ENCODE measurements at regions not wholly inside any gene's neighbourhood (a gene's known extent, or its start where the extent isn't known, plus 50 kb on each side); places are given as distances from the start of the nearest gene placed in this dataset.

DNA sequence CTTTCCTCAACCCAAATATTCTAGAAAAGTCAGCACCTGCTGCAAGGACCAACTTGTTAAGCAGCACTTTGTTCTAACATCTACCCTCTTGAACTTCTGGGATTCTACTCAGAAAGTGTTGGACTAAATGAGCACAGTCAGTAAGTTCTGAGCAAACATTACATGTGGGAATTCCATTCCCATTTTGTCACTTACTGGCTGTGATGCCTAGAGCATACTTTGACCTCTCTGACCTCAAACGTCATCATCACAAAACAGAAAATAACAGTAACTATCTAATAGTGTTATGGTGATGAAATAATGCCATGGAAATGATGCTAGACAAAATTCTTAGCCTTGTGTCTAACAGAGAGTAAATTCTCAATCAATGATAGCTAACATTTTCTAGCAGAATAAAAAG is 829.4 kb downstream of the EPHA7 start:
- no peak for DNase-seq

DNA sequence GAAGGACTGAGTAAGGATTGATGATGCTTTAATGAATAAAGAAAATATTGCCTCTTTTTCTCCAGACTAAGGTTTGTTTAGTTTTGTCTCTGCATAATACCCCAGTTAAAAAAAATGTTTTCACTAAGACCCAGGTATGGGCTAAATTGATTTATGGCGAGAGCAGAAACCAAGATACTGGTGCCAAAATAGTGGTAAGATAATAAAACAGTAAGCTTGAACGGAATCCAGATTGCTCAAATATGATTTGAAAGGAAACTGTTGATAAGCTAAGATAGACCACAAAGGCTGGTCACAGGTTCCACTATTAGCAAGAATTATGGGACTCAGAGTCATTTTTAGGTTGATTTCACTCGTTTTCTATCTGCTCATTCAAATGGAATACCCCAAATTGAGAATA is 831.2 kb downstream of the EPHA7 start:
- no peak for DNase-seq

DNA sequence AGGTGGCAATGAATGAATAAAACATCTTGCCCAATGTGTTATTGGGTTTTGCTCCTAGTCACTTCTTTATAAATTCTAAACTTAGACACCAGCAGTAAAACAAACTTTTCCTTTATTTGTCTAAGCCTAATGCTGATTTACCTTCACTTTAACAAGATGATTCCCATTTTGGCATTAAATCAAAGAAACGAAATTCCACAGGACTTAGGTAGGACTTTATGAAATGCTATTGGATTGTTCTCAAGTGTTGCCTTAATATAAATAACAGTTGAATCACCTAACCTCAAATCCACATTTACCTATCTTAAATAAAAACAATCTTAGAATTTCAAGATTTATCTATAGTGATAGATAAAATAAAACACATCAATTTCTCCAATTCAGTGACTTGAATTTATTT is 831.8 kb downstream of the EPHA7 start:
- DNase-seq, result no peak

DNA sequence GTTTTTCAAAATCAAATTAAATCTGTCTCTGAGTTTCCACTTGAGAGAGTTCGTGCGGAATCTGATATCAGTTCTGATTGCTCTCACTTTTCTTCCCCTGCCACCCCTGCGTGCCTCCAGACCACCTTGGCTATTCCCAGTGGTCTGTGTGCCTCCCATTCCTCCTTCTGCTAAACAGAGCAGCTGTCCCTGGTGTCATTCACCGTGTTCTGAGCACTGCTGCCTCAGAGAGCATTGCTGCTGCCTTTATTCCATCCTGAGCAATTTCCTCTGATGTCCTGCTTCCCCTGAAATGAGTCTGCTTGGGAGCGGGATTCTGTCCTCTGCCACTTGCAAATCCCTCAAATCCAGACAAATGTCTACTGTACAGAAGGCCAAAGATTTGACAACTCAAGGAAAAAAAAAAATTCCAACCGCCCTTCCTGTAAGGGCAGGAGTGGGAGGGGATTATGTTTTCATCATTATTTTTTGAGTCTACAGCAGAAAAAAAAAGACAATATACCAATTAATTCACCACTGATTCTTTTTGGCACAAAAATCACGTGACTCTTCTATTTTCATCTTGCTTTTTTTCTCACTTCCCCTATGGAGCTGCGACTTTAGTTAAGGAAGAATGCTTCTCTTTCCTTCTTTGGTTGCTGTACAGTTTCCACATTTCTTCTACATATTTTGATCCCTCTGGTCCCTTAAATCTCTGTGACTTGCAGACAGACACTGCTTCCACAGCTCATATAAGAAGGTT is 833.0 kb downstream of the EPHA7 start:
- no peak for DNase-seq

DNA sequence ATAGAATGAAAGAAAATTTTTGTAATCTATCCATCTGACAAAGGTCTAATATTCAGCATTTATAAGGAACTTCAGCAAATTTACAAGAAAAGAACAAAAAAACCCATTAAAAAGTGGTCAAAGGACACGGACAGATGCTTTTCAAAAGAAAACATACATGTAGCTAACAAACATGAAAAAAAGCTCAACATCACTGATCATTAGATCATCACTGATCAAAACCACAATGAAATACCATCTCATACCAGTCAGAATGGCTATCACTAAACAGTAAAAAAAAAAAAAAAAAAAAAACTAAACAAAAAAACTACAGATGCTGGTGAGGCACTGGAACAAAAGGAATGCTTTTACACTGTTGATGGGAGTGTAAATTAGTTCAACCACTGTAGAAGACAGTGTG is 837.1 kb downstream of the EPHA7 start:
- no peak for DNase-seq

DNA sequence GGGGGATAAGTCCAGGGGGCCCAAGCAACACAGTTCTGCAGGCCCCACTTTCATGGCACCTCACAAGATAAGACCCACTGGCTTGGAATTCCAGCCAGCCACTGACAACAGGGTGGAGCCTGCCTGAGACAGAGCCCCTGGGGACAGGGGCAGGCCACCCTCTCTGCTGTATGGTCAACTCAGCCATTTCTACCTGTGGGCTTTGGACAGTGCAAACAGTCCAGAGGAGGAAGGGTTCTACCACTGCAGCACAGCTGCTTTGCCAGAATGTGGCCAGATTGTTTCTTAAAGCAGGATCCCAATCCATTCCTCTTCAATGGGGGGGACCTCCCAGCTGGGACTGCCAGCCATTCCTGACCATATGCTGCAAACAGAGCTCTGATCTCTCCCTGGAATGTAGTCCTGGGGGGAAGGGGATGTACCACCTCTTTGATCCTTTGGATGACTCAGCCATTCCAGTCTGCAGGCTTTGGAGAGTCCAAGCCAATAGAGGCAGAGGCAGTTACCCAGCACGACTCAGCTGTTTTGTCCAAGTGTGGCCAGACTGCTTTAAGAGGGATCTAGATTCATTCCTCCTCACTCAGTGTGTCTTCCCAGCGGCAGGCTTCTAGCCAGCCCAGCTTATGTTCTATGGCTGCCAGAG is 842.2 kb downstream of the EPHA7 start:
- DNase-seq, result no peak

DNA sequence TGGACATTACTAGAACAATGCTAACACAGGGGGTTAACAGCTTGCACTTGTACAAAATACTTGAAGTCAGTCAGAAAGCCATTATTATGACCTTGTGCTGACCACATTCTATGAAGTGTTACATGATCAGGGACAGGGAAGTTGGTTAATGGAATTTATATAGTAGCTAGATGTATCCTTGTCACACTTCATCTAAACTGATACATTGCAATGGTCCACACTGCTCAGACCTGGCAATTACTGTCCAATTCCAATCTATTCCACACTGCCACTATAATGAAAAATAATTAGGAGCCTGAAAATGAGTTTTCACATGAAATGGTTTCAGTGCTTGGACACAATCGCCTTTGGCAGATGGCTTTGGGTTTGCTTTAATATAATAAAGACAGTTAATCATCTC is 850.8 kb downstream of the EPHA7 start:
- DNase-seq, result no peak

DNA sequence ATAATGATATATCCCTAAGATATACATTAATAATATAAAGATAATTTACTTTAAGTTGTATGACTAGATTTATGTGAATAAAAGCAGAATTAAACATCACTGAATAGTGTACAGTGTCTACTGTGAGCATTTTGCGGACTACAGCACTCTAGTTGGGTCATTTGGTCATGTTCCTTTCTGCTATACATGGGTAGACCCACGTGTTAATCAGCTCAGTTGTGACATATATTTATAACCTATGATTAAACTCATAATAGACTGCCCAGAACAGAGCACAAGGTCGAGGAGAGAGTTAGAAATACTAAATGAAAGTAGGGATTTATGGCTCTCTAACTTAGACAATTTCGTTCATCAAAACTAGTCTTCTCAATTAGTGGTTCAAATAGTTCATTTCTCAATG is 852.7 kb downstream of the EPHA7 start:
- DNase-seq, result no peak

DNA sequence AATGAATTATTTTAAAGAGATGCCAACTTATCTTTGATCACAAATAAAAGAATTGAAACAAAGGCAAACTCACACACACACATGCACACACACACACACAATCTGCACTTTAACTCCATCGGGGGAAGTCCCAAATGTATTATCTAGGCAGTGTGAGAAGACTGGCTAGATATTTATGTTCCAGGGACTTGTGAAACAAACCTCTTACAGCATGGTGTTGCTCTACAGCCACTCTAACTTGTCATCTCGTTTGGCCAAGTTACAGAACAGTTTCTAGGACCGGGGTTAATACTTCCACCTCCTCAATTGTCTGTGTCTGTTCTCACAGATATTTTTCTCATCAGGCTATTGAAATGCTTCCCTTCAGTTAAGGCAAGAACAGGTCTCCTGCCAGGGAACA is 855.0 kb downstream of the EPHA7 start:
- DNase-seq, result no peak

DNA sequence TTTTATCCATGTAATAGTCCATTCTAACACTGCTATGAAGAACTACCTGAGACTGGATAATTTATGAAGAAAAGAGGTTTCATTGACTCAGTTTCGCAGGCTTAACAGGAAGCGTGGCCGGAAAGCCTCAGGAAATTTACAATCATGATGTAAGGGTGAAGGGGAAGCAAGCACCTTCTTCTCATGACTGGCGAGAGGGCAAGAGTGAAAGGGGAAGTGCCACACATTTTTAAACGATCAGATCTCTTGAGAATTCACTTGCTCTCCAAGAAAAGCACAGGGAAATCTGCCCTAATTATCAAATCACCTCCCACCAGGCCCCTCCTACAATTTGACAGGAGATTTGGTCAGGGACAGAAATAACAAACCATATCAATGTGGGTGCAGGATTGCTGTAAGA is 859.7 kb downstream of the EPHA7 start:
- DNase-seq, result no peak

DNA sequence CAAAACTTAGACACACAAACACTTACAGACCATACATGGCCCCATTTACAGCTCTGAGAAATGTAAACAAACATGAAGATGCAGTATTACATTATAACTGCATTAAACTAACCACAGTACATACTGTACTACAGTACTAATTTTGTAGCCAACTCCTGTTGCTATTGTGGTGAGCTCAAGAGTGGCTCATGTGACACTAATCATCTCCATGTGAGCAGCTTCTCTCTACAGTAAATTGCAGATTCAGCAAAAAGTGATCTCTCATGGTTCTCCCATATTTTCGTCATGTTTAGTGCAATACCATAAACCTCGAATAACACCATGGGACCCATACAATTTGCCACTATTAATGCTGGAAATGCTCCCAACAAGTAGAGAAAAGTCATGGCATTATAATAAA is 860.4 kb downstream of the EPHA7 start:
- no peak for DNase-seq

DNA sequence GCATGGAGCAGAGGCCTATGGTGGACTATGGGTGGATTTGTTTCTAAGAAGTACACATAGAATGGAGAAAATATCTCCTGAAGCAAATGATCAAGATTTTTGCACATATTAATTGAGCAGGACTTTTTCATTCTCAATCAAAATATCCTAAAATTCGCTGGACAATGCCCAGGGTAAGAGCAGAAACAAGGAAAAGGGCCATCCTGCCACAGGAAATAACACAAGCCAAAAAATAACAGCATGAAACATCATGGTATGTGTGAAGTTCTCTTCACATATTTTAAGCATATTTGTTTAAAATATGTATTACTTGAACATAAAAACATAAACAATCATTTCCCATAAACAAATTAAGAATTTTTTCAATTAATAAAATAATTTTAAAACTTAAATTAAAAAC is 868.9 kb downstream of the EPHA7 start:
- DNase-seq, result no peak

DNA sequence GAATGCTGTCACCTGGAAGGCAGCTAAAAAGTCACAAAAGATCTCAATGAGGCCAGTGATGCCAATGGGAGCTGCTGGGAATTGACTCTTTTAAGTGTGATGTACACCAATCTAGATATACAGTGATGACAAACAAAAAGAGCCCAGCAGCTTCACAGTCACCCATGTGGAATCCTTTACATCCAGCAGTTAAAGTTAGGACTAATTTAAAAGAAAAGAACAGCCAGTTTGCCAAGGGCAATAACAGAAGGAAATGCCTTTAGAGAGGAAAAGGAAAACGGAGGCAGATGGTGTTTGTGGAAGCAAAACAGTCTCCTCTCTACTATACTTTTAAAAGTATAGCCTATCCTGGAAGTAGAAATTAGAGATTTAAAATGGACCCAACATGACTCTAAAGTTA is 873.5 kb downstream of the EPHA7 start:
- DNase-seq, result no peak

DNA sequence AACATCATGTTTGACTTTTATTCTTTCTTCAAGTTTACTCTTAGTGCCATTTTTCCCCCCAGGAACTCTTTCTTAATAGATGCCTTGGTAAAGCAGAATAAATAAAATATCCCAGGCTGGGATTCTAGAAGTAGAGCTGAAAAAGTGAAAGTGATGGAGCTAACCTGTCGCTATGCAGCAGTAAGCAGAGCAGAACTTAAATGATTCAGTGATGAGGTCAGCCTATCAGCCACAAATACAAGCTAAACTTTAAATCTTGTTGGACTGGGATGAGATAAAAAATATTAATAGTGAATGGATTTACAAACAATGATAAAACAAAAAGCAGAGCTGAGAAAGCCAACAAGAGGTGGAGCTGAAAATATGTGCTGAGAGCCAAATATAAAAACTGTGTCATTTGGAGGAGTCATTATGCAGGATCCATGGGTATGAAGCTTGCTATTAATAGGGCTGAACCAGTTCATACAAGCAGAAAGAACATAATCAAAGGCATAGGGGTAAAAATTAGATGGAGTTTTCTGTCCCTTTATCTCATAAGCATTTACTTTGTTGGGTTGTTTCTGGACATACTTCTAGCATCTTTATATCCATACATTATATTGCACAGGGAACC is 877.8 kb downstream of the EPHA7 start:
- DNase-seq, result no peak

DNA sequence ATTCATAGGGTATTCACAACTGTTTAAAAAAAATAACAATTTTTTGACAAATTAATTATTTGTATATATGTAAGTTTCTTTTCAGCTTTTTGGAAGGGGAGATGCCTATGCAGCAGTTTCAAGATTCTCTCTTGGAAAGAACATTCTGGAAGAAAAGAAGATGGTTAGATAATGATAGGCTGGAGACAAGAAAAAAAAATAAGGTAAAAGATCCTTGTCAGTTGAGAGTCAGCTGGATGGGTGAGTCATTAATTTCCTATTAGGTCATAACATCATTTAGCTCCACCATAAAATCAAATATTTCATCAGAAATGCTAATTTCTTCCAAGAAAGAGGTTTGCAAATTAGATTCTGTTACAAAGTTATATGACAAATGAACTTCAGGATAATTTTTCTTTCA is 880.4 kb downstream of the EPHA7 start:
- DNase-seq, result no peak

DNA sequence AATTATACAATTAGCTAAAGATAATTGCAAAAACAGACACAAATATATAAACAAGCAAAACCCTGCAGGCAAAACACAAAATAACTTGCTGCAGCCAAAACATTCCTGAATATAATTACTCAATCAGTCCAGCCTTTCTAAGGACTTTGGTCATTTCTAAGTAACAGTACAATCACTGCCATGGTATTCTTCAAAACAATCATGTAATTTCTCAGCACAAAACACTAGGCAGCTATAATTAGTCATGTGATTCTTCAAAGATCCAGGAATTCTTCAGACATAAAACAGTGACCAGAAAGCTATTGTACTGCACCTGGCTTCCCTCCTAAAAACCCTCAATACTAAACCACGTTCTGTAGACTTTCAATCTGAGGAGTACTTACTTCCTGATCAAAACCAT is 881.1 kb downstream of the EPHA7 start:
- no peak for DNase-seq

DNA sequence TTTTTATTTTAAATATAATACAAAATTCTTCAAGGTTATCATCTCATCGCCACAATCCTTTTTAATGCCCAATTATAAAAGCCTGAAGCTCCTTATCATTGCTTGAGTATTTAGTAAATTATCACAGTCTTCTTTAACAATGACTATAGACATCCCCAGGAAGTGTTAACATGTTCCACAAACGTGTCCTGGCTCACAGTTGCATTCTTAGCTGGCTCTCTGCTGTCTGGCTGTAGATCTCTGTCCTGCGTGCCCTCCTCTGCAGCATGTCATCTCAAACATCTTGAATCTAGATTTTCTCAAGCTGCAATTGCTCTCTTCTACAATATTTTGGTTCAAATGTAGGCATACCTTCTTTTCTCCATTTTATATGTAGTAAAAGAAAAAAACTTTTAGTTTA is 885.2 kb downstream of the EPHA7 start:
- no peak for DNase-seq

DNA sequence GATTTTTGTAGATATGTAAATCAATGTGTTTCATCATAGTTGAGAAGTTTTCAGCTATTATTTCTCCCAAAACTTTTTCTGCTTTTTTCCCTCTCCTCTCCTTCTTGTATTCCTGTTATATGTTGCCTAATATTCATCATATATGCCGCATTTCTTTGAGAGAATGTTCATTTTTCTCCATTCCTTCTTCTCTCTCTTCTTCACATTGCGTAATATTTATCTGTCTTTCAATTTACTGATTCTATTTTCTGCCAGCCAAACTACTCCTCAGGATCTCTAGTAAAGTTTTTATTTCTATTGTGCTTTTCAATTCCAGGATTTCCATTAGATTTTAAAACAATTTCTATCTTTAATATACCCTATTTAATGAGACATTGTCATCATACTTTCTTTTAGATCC is 896.8 kb downstream of the EPHA7 start:
- no peak for DNase-seq

DNA sequence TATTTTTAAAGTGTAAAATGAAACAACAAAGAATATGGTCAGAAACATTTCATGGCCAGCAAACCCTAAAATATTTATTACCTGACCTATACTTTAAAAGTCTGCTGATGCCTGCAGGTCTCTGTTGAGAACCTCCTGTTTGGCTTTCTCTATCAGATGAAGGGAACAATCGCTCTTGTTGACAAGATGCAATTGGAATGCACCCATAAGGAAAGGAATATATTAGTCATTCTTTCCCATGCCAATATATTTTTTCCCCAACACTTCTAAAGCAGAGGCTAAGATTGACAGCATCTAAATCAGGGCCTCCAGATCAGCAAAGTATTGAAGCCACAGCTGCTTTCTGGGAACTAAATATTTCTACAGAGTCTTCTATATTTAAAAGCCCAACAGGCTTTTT is 897.8 kb downstream of the EPHA7 start:
- DNase-seq, result no peak

DNA sequence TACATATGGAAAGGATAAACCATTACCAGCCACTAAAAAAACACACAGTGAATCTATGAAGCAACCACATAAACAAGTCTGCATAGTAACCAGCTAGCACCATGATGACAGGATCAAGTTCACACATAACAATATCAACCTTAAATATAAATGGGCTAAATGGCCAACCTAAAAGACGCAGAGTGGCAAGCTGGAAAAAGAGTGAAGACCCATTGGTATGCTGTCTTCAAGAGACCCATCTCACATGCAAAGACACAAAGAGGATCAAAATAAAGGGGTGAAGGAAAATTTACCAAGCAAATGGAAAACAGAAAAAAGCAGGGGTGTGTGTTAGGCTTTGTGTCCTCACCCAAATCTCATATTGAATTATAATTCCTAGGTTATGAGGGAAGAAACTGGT is 909.2 kb downstream of the EPHA7 start:
- no peak for DNase-seq

DNA sequence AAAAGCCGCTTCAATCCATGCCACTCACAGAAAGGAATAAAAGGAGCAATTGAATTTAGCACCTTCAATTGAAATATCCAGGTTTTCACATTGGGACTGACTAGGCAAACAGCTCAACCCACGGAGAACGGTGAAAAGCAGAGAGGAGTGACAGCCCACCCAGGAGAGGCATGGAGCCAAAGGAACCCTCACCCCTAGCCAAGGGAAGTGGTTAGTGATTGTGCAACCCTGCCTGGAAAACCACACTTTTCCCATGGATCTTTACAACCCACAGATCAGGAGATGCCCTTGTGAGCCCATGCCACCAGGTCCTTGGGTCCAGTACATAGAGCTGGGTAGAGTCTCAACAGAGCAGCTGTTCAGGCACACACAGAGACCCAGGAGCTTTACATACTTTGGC is 911.8 kb downstream of the EPHA7 start:
- DNase-seq, result no peak

DNA sequence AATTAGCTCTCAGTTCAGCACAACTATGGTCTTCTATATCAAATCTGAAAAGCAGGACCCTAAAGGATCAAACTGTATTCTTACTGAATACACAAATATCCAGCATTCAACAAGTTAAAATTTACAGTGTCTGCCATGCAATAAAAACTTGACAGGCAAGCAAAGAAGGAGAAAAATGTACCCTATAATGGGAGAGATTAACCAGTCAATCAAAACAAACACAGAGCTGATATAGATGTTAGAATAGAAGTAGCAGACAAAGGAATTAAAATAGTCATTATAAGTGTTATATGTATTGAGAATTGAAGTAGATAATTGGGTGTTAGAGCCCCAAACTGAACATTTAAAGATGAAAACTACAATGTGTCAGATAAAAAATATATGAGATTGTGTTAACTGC is 914.9 kb downstream of the EPHA7 start:
- DNase-seq, result no peak

DNA sequence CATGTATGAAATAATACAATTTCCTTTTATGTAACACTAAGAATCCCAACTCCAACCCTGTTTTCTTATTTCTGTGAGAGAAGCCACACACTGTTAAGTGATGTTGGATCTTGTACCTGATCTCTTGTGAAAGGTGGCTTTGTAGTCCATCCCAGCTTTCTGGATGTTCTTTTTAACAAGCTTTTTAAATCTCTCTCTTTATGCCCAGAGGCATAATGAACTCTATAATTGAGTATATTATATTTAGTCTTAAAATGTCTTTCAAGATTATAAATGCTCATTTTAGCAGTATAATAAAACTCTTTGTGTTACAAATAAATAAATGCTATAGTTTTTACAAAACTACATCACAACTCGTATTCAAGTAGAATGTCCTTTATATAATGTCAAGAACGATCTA is 922.1 kb downstream of the EPHA7 start:
- DNase-seq, result no peak

DNA sequence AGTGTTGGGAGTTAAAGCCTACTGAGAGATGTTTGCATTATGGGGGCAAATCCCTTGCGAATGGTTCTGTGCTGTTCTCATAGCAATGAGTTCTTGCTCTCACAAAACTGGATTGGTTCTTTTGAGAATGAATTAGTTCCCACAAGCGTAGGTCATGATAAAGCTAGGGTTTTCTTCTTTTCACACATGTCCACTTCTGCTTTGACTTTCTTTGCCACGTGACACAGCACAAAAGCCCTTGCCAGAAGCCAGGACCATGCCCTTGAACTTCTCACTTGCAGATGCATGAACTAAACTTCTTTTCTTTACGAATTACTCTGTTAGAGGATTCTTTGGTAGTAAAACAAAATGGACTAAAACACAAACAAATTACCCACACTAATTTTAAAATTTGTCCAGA is 922.8 kb downstream of the EPHA7 start:
- no peak for DNase-seq

DNA sequence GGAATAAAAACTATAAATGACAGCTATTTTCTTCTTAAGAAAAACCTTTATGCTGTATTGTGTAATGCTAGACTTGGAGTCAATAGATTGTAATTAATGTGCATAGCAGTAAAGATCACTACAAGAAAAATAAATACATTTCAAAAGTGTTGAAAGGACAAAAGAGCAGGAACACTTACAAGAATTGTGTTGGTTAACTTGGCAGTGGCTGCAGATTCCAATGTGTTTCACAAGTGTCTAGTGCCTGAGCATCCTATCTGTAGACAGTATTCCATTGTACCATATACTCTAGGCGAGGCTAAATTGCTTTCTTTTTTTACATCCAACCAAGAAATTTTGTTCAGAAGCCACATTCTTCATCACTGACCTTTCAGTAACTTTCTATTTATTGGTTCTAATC is 924.1 kb downstream of the EPHA7 start:
- no peak for DNase-seq

Data from activated CD8-positive, alpha-beta memory T cell treated with anti-CD3 and anti-CD28 coated beads for 24 hours (primary cell).